ENCODE measurements at regions not wholly inside any gene's neighbourhood (a gene's known extent, or its start where the extent isn't known, plus 50 kb on each side); places are given as distances from the start of the nearest gene placed in this dataset.

GRCh38 chr13:40181203-40181845 lies 485.1 kb downstream of the FOXO1 start:
- TF ChIP-seq, protein P1, sequence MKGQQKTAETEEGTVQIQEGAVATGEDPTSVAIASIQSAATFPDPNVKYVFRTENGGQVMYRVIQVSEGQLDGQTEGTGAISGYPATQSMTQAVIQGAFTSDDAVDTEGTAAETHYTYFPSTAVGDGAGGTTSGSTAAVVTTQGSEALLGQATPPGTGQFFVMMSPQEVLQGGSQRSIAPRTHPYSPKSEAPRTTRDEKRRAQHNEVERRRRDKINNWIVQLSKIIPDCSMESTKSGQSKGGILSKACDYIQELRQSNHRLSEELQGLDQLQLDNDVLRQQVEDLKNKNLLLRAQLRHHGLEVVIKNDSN (CRISPR knock-in tag; IDR thresholded peaks at IDR 0.05), result no peak
- TF ChIP-seq, protein P2, sequence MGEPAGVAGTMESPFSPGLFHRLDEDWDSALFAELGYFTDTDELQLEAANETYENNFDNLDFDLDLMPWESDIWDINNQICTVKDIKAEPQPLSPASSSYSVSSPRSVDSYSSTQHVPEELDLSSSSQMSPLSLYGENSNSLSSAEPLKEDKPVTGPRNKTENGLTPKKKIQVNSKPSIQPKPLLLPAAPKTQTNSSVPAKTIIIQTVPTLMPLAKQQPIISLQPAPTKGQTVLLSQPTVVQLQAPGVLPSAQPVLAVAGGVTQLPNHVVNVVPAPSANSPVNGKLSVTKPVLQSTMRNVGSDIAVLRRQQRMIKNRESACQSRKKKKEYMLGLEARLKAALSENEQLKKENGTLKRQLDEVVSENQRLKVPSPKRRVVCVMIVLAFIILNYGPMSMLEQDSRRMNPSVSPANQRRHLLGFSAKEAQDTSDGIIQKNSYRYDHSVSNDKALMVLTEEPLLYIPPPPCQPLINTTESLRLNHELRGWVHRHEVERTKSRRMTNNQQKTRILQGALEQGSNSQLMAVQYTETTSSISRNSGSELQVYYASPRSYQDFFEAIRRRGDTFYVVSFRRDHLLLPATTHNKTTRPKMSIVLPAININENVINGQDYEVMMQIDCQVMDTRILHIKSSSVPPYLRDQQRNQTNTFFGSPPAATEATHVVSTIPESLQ (CRISPR knock-in tag; IDR thresholded peaks at IDR 0.05), result no peak
- TF ChIP-seq, protein P3, sequence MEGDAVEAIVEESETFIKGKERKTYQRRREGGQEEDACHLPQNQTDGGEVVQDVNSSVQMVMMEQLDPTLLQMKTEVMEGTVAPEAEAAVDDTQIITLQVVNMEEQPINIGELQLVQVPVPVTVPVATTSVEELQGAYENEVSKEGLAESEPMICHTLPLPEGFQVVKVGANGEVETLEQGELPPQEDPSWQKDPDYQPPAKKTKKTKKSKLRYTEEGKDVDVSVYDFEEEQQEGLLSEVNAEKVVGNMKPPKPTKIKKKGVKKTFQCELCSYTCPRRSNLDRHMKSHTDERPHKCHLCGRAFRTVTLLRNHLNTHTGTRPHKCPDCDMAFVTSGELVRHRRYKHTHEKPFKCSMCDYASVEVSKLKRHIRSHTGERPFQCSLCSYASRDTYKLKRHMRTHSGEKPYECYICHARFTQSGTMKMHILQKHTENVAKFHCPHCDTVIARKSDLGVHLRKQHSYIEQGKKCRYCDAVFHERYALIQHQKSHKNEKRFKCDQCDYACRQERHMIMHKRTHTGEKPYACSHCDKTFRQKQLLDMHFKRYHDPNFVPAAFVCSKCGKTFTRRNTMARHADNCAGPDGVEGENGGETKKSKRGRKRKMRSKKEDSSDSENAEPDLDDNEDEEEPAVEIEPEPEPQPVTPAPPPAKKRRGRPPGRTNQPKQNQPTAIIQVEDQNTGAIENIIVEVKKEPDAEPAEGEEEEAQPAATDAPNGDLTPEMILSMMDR (IDR thresholded peaks at IDR 0.05), result no peak
- TF ChIP-seq, protein P4, sequence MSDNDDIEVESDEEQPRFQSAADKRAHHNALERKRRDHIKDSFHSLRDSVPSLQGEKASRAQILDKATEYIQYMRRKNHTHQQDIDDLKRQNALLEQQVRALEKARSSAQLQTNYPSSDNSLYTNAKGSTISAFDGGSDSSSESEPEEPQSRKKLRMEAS (CRISPR knock-in tag; IDR thresholded peaks at IDR 0.05), result no peak
- TF ChIP-seq USF2 (CRISPR knock-in tag; IDR thresholded peaks at IDR 0.05), result no peak
- no peak for TF ChIP-seq E2F1 (CRISPR knock-in tag; IDR thresholded peaks at IDR 0.05)
- TF ChIP-seq SMAD3 (CRISPR knock-in tag; IDR thresholded peaks at IDR 0.05; ENCODE audit: borderline replicate concordance), result no peak
- TF ChIP-seq RORB (CRISPR knock-in tag; IDR thresholded peaks at IDR 0.05), result no peak
- no peak for TF ChIP-seq ESRRA (CRISPR knock-in tag; IDR thresholded peaks at IDR 0.05; ENCODE audit: borderline replicate concordance)
